LNCaP clone FGC (cell line): ENCODE measurements at regions not wholly inside any gene's neighbourhood (a gene's known extent, or its start where the extent isn't known, plus 50 kb on each side); places are given as distances from the start of the nearest gene placed in this dataset.
A peak's percentile ranks its signal among the peaks of the same experiment; 100 is the strongest.

ENCODE experiments used
- DNase-seq: peaks from one replicate; pipeline ENCODE4 v3.0.0-alpha.2; 2011; ENCODE audit warnings: low read depth
- H3K4me3 ChIP-seq: 2 replicates; pipeline ENCODE4 v1.5.1; 2011; ENCODE audit warnings: mild to moderate bottlenecking, low read depth, low read length, control low read depth
- CTCF ChIP-seq: IDR thresholded peaks from 2 replicates; pipeline ENCODE4 v1.5.1; 2012; ENCODE audit warnings: mild to moderate bottlenecking; ENCODE audit not compliant: control insufficient read depth, insufficient read depth; ENCODE audit errors: extremely low read depth

GRCh38 chr14:26730929-26731618 is 133.2 kb upstream of the NOVA1 start:
- no peak overlapping the region for H3K4me3 ChIP-seq
- no peak for DNase-seq
- peak; percentile 64 for TF ChIP-seq CTCF

GRCh38 chr14:26735811-26736210 is 138.0 kb upstream of the NOVA1 start:
- no peak for TF ChIP-seq CTCF
- no peak for DNase-seq
- H3K4me3 ChIP-seq, result no peak overlapping the region

- DNase-seq, result no peak
- no peak for TF ChIP-seq CTCF
- H3K4me3 ChIP-seq, result no peak overlapping the region
Measured at GRCh38 chr14:26738571-26738970, 140.7 kb upstream of the NOVA1 start.

GRCh38 chr14:26741711-26742212 is 143.9 kb upstream of the NOVA1 start:
- H3K4me3 ChIP-seq, result no peak overlapping the region
- no peak for TF ChIP-seq CTCF
- no peak for DNase-seq

GRCh38 chr14:26743284-26743683 is 145.5 kb upstream of the NOVA1 start:
- no peak overlapping the region for H3K4me3 ChIP-seq
- no peak for TF ChIP-seq CTCF
- DNase-seq, result no peak

- no peak for TF ChIP-seq CTCF
- H3K4me3 ChIP-seq, result no peak overlapping the region
- DNase-seq, result no peak
Measured at GRCh38 chr14:26744903-26745302, 147.1 kb upstream of the NOVA1 start.

- TF ChIP-seq CTCF, result no peak
- no peak for DNase-seq
- H3K4me3 ChIP-seq, result no peak overlapping the region
Measured at GRCh38 chr14:26761532-26761931, 163.7 kb upstream of the NOVA1 start.
